OCI-LY7 (cell line): ENCODE measurements at regions not wholly inside any gene's neighbourhood (a gene's known extent, or its start where the extent isn't known, plus 50 kb on each side); places are given as distances from the start of the nearest gene placed in this dataset.

ENCODE experiments used
- BruUV-seq: library from RNA; stranded (reverse); fragments of 400-500 nt; replicated peaks from 2 replicates; lab custom pipeline; 2021; lab: Mats Ljungman, UMichigan
- CTCF ChIA-PET: fragments of 300-600 bp; sonication (Branson Sonifier 250); formaldehyde crosslinking; loops from one replicate; lab custom pipeline; 2022; ENCODE audit warnings: antibody characterized with exemption; ENCODE audit not compliant: unreplicated experiment; lab: Charles Lee
- POLR2A ChIA-PET: fragments of 300-600 bp; sonication (Branson Sonifier 250); formaldehyde crosslinking; loops from one replicate; lab custom pipeline; 2022; ENCODE audit warnings: antibody characterized with exemption; lab: Charles Lee
- DNase-seq: peaks from one replicate; pipeline ENCODE4 v3.0.0-alpha.2; 2015; ENCODE audit warnings: low spot score
- H2AFZ ChIP-seq: fragments of 200-600 bp; sonication (generic), shearing (Covaris generic); 2 replicates; pipeline ENCODE4 v1.6.1; 2014; ENCODE audit warnings: mild to moderate bottlenecking, antibody characterized with exemption, low read length, moderate library complexity
- H3K27ac ChIP-seq: fragments of 200-600 bp; sonication (generic); 2 replicates; pipeline ENCODE4 v1.5.1; 2014; ENCODE audit warnings: mixed run types, low read depth, mild to moderate bottlenecking, moderate library complexity, low read length, inconsistent platforms; ENCODE audit not compliant: poor library complexity, severe bottlenecking
- H3K36me3 ChIP-seq: fragments of 200-600 bp; sonication (generic); 2 replicates; pipeline ENCODE4 v1.6.1; 2014; ENCODE audit warnings: mild to moderate bottlenecking, antibody characterized with exemption, low read length, moderate library complexity, mixed read lengths; ENCODE audit not compliant: insufficient read depth
- H3K4me1 ChIP-seq: fragments of 200-600 bp; sonication (generic); 2 replicates; pipeline ENCODE4 v1.5.1; 2014; ENCODE audit warnings: mild to moderate bottlenecking, low read length; ENCODE audit not compliant: insufficient read depth, poor library complexity, severe bottlenecking
- H3K4me2 ChIP-seq: fragments of 200-600 bp; sonication (generic); 2 replicates; pipeline ENCODE4 v1.6.1; 2014; ENCODE audit warnings: mild to moderate bottlenecking, low read length
- H3K4me3 ChIP-seq: fragments of 200-600 bp; sonication (generic); 2 replicates; pipeline ENCODE4 v1.5.1; 2014; ENCODE audit warnings: mild to moderate bottlenecking, low read depth, low read length; ENCODE audit not compliant: poor library complexity, severe bottlenecking
- H3K79me2 ChIP-seq: fragments of 200-600 bp; sonication (generic); 2 replicates; pipeline ENCODE4 v1.6.1; 2016; ENCODE audit warnings: low read depth, mild to moderate bottlenecking, low read length, moderate library complexity, mixed read lengths; ENCODE audit not compliant: insufficient read depth
- H3K9me2 ChIP-seq: fragments of 200-600 bp; sonication (generic); 2 replicates; pipeline ENCODE4 v1.6.1; 2016; ENCODE audit warnings: mild to moderate bottlenecking, low read length, mixed read lengths; ENCODE audit not compliant: insufficient read depth
- H3K9me3 ChIP-seq: fragments of 200-600 bp; sonication (generic); 2 replicates; pipeline ENCODE4 v1.6.1; 2014; ENCODE audit warnings: mild to moderate bottlenecking, mixed run types, low read length, mixed read lengths
- H4K20me1 ChIP-seq: fragments of 200-600 bp; sonication (generic); 2 replicates; pipeline ENCODE4 v1.6.1; 2014; ENCODE audit warnings: mild to moderate bottlenecking, antibody characterized with exemption, low read length, moderate library complexity, mixed read lengths; ENCODE audit not compliant: insufficient read depth
- CTCF ChIP-seq: fragments of 200-600 bp; sonication (generic); conservative IDR thresholded peaks from 2 replicates; pipeline ENCODE4 v1.5.1; 2014; ENCODE audit warnings: mild to moderate bottlenecking, antibody characterized with exemption, low read length, moderate library complexity, mixed read lengths
- EZH2phosphoT487 ChIP-seq: fragments of 200-600 bp; sonication (generic); IDR thresholded peaks from 2 replicates; pipeline ENCODE4 v1.6.1; 2018; ENCODE audit warnings: low read depth, borderline replicate concordance, mild to moderate bottlenecking, mixed run types, antibody characterized with exemption, low read length, moderate library complexity, mixed read lengths
- intact Hi-C: fragments of 100-400 bp; cut with micrococcal nuclease; formaldehyde crosslinking; loops from one replicate; pipeline ENCODE4 v1.10.0; 2022; ENCODE audit not compliant: unreplicated experiment

GRCh38 chr3:117893001-117893400 is 1141.6 kb downstream of the IGSF11 start:
- H4K20me1 ChIP-seq, result no peaks in the 10 kb centered on the region
- no peak overlapping the region for H3K4me2 ChIP-seq
- H3K79me2 ChIP-seq, result no peaks in the 10 kb centered on the region
- ChIA-PET POLR2A (interaction anchor here (0.6 to 1.1 kb wide), 3 partner anchors 32 to 559 kb away, joined by 3 read pairs; no protein-coding TSS in a partner anchor), CTCF (no interaction called here)
- DNase-seq, result no peak
- BruUV-seq, result no TSS peak
- H3K4me3 ChIP-seq, result no peak overlapping the region
- H3K9me3 ChIP-seq, result no peaks in the 10 kb centered on the region
- H2AFZ ChIP-seq, result no peak overlapping the region
- TF ChIP-seq CTCF (no peak), EZH2phosphoT487 (no peak)
- intact Hi-C loops, result no loop called here
- no peaks in the 10 kb centered on the region for H3K36me3 ChIP-seq
- no peak overlapping the region for H3K27ac ChIP-seq
- H3K9me2 ChIP-seq, result no peaks in the 10 kb centered on the region
- peaks cover 4% of the 10 kb centered on the region for H3K4me1 ChIP-seq

- no peaks in the 10 kb centered on the region for H3K9me3 ChIP-seq
- ChIA-PET POLR2A (interaction anchor here (1.0 kb wide), 1 partner anchor 33 kb away, joined by 3 read pairs; no protein-coding TSS in a partner anchor), CTCF (no interaction called here)
- peaks cover 4% of the 10 kb centered on the region for H3K4me1 ChIP-seq
- H3K4me3 ChIP-seq, result no peak overlapping the region
- H3K4me2 ChIP-seq, result no peak overlapping the region
- TF ChIP-seq CTCF (no peak), EZH2phosphoT487 (no peak)
- BruUV-seq, result no TSS peak
- no peaks in the 10 kb centered on the region for H4K20me1 ChIP-seq
- peak; percentile 1 for DNase-seq
- H3K79me2 ChIP-seq, result no peaks in the 10 kb centered on the region
- no peak overlapping the region for H2AFZ ChIP-seq
- no peak overlapping the region for H3K27ac ChIP-seq
- H3K36me3 ChIP-seq, result no peaks in the 10 kb centered on the region
- intact Hi-C loops, result no loop called here
- no peaks in the 10 kb centered on the region for H3K9me2 ChIP-seq
Observed at GRCh38 chr3:117893638-117894037, 1141.0 kb downstream of the IGSF11 start.

- ChIA-PET CTCF (no interaction called here), POLR2A (interaction anchor here (0.5 kb wide), 1 partner anchor 1002 kb away, joined by 3 read pairs; no protein-coding TSS in a partner anchor)
- Histone ChIP-seq H2AFZ (no peak overlapping the region), H4K20me1 (no peaks in the 10 kb centered on the region), H3K36me3 (no peaks in the 10 kb centered on the region), H3K4me1 (no peaks in the 10 kb centered on the region), H3K4me2 (no peak overlapping the region), H3K4me3 (no peak overlapping the region), H3K27ac (no peak overlapping the region), H3K9me2 (no peaks in the 10 kb centered on the region), H3K79me2 (no peaks in the 10 kb centered on the region), H3K9me3 (no peaks in the 10 kb centered on the region)
- TF ChIP-seq CTCF (peak; percentile 71), EZH2phosphoT487 (no peak)
- intact Hi-C loops, result no loop called here
- peak; percentile 23 for DNase-seq
- BruUV-seq, result no TSS peak
Observed at GRCh38 chr3:117898722-117899522, 1135.7 kb downstream of the IGSF11 start.
